Activated CD4-positive, alpha-beta T cell treated with anti-CD3 and anti-CD28 coated beads for 36 hours (primary cell): ENCODE measurements at regions not wholly inside any gene's neighbourhood (a gene's known extent, or its start where the extent isn't known, plus 50 kb on each side); places are given as distances from the start of the nearest gene placed in this dataset.
A peak's percentile ranks its signal among the peaks of the same experiment; 100 is the strongest.
"Not testable (repeated sequence)": the region's sequence is repeated elsewhere in the genome, so short reads cannot be mapped to it uniquely, and the experiment has no call there.

Experiments used
- ATAC-seq: fragments of 200-7000 bp; cut with Tn5 transposase; one replicate; pipeline ENCODE4 v1.10.0; 2021; ENCODE audit warnings: mild to moderate bottlenecking, moderate library complexity
- CTCF ChIA-PET: fragments of 350-600 bp; sonication (Branson Sonifier 250); formaldehyde crosslinking; loops from one replicate; lab custom pipeline; 2021; ENCODE audit warnings: antibody characterized with exemption; lab: Charles Lee
- POLR2A ChIA-PET: fragments of 350-600 bp; sonication (Branson Sonifier 250); formaldehyde crosslinking; loops from one replicate; lab custom pipeline; 2021; ENCODE audit warnings: antibody characterized with exemption, inconsistent platforms; lab: Charles Lee
- DNase-seq: peaks from one replicate; pipeline ENCODE4 v3.0.0-alpha.2; 2020
- H3K27ac Mint-ChIP-seq: one replicate; pipeline ENCODE4 v1.8.0; 2021; ENCODE audit warnings: mixed read lengths
- H3K27me3 Mint-ChIP-seq: one replicate; pipeline ENCODE4 v1.8.0; 2021; ENCODE audit warnings: mixed read lengths
- H3K36me3 Mint-ChIP-seq: one replicate; pipeline ENCODE4 v1.8.0; 2021; ENCODE audit warnings: low read depth, mixed read lengths
- H3K4me1 Mint-ChIP-seq: one replicate; pipeline ENCODE4 v1.8.0; 2021; ENCODE audit warnings: mixed read lengths
- H3K4me3 Mint-ChIP-seq: one replicate; pipeline ENCODE4 v1.8.0; 2021; ENCODE audit warnings: mild to moderate bottlenecking, moderate library complexity, mixed read lengths
- H3K9me3 Mint-ChIP-seq: one replicate; pipeline ENCODE4 v1.8.0; 2021; ENCODE audit warnings: low read depth, mixed read lengths
- intact Hi-C, 2 experiments: fragments of 100-400 bp; cut with DNase I in 1 of 2; cut with micrococcal nuclease in 1 of 2; formaldehyde crosslinking; loops; one replicate each; pipeline versions ENCODE4 v1.14.2 to v1.15.1; 2022 to 2024; cut with DNase I, micrococcal nuclease

DNA sequence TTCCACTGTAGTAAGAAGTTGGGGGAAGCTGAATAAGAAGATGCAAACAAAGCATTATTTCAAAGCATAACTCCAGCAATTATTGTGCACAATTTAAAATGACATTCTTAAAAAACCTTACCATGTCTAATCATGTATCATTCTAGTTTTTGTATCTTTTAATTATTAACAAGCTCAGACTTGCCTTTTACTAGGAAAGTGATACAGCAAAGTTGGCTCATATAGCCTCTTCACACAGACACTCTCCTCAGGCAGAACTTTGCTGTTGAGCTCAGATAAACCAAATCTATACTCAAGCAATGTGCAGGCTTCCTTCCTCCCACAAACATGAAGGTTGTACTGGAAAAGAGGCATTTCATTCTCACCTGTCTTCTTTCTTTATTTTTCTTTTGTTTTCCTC is 358.7 kb upstream of the EMCN start:
- intact Hi-C loops = no loop called here
- H3K27ac Mint-ChIP-seq = no peak overlapping the region
- peaks cover 9% of the 10 kb centered on the region for H3K27me3 Mint-ChIP-seq
- ATAC-seq = no peak
- ChIA-PET POLR2A (no interaction called here), CTCF (interaction anchor here (0.7 kb wide), 1 partner anchor 560 kb away, joined by 3 read pairs; no protein-coding TSS in a partner anchor)
- H3K36me3 Mint-ChIP-seq = no peaks in the 10 kb centered on the region
- DNase-seq = no peak
- no peaks in the 10 kb centered on the region for H3K9me3 Mint-ChIP-seq
- H3K4me1 Mint-ChIP-seq = no peaks in the 10 kb centered on the region
- H3K4me3 Mint-ChIP-seq = no peak overlapping the region

DNA sequence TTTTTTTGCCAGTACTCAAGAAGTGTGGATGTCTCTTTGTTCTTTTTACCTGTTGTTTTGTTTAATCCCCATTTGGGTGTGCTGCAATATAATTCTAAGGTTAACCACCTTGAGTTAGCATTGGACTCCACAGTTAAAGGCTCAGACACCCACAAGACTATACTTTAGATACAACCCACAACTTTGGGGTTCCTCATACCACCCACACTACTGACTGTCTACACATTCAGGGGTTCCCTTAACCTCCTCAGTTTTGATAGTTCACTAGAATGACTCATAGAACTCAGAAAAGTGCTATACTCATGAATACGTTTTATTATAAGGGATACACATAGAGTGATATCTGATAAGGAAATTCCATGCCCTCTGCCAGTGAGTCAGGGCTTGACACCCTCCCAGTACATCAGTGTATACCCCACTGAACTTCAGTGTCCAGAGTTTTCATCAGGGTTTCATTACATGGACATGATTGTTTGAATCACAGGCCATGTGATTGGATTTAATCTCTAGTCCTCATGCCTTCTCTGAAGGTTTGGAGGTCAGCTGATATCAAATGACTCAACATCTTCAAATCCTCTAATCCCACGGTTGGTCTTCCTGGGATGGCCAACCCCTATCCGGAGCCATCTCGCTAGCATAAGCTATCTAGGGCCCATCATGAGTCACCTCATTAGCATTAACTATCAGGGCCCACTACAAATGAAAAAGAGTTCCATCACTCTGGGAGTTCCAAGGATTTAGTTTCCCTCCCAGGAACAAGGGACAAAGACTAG is 357.7 kb upstream of the EMCN start:
- intact Hi-C loops = no loop called here
- DNase-seq (no peak), ATAC-seq (no peak)
- ChIA-PET CTCF (no interaction called here), POLR2A (no interaction called here)
- Mint-ChIP-seq H3K4me1 (no peaks in the 10 kb centered on the region), H3K9me3 (no peaks in the 10 kb centered on the region), H3K4me3 (no peak overlapping the region), H3K27me3 (peaks cover 11% of the 10 kb centered on the region), H3K27ac (no peak overlapping the region), H3K36me3 (no peaks in the 10 kb centered on the region)

DNA sequence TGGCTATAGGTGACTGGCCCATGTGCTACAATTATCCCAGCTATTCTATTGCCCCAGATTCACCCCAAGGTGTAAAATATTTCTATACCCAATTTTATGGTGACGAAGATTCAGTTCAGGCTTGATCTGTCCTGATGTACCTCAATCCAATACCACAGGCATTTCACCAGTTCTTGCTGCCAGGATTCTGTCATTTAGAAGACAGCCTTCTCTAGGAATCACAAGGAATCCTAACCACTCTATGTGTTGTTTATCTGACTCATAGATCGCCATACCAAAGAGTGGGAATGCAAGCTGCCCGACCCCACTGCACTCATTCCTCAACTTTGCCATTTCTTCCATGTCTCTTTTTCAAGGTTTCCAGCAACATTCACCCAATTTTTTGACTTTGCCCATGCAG is 355.0 kb upstream of the EMCN start:
- Mint-ChIP-seq H3K4me3 (no peak overlapping the region), H3K27ac (no peak overlapping the region), H3K9me3 (no peaks in the 10 kb centered on the region), H3K4me1 (no peaks in the 10 kb centered on the region), H3K36me3 (no peaks in the 10 kb centered on the region), H3K27me3 (peaks cover 8% of the 10 kb centered on the region)
- no peak for DNase-seq
- no peak for ATAC-seq
- ChIA-PET CTCF (no interaction called here), POLR2A (no interaction called here)
- intact Hi-C loops = no loop called here

DNA sequence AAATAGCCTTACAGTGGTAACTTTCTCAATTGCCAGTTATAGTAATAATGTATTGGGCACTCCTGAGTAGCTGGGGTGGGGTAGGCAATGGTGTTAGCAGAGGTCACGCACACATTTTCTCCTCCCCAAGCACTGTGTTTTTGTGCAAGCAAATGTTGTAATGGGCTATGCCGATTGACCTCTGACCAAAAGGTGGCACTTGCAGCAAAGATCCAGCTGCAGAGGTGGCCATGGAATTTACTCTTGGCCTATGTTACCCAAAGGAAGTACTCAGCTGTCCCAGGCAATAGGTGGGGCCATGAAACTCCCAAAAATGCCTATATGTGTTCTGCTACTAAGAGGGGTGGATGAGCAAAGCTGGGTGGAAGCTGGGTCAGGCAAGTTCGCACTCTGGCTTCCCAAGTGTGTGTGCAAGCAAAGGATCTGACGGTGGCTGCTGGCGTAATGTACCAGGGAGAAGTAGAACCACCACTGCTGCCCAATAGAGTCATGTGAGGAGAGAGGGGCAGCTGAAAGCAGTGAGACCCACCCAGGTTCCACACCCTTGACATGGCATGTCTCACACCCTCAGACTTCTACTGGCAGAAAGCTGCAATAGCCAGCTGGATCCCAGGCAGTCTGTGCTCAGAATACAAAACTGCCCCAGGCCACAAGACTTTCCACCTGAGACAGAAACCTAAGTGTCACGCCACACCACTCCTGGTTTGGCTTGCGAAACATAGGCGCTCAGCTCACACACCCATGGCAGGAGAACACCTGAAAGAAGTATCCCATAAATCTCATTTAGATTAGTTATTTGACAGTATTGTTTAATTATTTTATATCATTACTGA is 353.3 kb upstream of the EMCN start:
- Mint-ChIP-seq H3K4me3 (no peak overlapping the region), H3K27me3 (peaks cover 11% of the 10 kb centered on the region), H3K36me3 (no peaks in the 10 kb centered on the region), H3K9me3 (peaks cover 6% of the 10 kb centered on the region), H3K27ac (no peak overlapping the region), H3K4me1 (no peaks in the 10 kb centered on the region)
- no peak for ATAC-seq
- no peak for DNase-seq
- ChIA-PET CTCF (no interaction called here), POLR2A (no interaction called here)
- intact Hi-C loops = no loop called here

DNA sequence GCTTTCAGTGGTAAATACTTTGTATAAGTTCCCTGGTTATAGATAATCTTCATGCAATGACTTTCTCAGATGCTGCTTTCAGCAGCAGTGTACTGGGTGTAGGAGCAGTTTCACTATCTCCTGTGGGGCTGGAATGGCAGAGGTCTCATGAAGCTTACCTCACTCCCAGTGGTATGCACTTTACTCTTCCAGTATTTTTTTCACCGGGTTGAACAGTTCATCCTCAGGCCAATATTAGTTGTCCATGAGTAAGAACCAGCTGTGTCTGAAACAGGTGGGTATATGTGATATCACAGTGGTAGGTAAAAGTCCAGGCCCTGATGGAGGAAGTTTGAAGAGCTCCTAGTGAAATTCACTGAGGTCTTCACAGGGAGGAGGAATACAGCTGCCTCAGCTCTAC is 351.5 kb upstream of the EMCN start:
- CTCF ChIA-PET = no interaction called here

DNA sequence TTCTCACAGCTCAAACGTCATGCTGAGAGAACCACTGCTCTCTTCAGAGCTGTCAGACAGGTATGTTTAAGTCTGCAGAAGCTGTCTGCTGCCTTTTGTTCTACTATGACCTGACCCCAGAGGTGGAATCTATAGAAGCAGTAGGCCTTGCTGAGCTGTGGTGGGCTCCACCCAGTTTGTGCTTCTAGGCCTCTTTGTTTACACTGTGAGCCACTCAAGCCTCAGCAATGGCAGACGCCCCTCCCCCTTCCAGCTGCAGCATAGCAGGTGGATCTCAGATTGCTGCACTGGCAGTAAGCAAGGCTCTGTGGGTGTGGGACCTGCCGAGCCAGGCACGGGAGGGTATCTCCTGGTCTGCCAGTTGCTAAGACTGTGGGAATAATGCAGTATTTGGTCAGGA is 350.5 kb upstream of the EMCN start:
- H3K4me1 Mint-ChIP-seq, DNase-seq, ATAC-seq, H3K36me3 Mint-ChIP-seq, POLR2A ChIA-PET, H3K9me3 Mint-ChIP-seq, H3K4me3 Mint-ChIP-seq, H3K27ac Mint-ChIP-seq, intact Hi-C loops: not testable (repeated sequence)
- H3K27me3 Mint-ChIP-seq = peaks cover 17% of the 10 kb centered on the region
- CTCF ChIA-PET = interaction anchor here (0.7 kb wide), 1 partner anchor 235 kb away, joined by 3 read pairs; no protein-coding TSS in a partner anchor

More for the DNA sequence above, 351.5 kb upstream of the EMCN start:
- Mint-ChIP-seq H3K4me3 (no peak overlapping the region), H3K27me3 (peaks cover 16% of the 10 kb centered on the region), H3K9me3 (peaks cover 9% of the 10 kb centered on the region), H3K4me1 (no peaks in the 10 kb centered on the region), H3K27ac (no peak overlapping the region), H3K36me3 (no peaks in the 10 kb centered on the region)
- no peak for DNase-seq
- ATAC-seq = no peak
- POLR2A ChIA-PET = no interaction called here
- intact Hi-C loops = no loop called here

DNA sequence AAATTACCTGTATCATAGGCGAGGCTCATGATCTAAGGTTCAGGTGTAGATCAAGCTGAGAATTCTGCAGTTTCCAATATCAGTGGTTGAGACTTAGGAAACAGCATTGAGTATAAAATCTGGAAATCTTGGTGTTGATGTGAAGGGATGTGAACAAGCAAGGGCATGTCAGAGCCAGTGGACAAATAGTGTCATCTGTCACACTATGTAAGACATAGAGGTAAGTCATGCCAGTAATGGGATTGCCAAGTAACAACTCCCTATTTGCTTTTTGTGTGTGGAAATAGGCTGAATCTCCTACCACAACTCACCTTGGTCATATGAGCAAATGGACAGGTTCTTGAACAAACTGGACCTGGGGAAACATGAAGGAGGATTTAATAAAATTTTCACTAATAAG is 334.5 kb upstream of the EMCN start:
- no peaks in the 10 kb centered on the region for H3K36me3 Mint-ChIP-seq
- peaks cover 2% of the 10 kb centered on the region for H3K27me3 Mint-ChIP-seq
- no peak overlapping the region for H3K27ac Mint-ChIP-seq
- intact Hi-C loops = no loop called here
- H3K4me3 Mint-ChIP-seq = no peak overlapping the region
- ChIA-PET CTCF (no interaction called here), POLR2A (no interaction called here)
- no peaks in the 10 kb centered on the region for H3K9me3 Mint-ChIP-seq
- ATAC-seq = no peak
- H3K4me1 Mint-ChIP-seq = no peaks in the 10 kb centered on the region
- DNase-seq = no peak

DNA sequence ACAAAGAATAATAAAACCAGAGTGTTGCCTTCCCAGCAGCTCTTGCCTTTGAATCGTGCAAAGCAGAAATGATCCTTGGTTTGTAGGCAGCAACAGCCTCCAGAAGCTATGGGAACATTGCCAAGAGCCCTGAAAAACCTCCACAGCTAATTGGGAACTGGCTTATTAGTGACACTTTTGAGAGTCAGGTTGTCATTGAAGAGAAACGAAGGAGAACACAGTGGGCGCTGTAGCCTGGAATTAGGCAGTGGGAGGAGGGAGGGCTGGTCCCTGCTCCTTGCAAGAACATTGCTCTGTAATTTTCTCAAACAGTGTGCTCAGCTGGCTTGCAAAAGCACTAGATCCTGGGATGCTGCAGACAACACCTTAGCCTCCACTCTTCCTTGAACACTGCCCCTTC is 331.5 kb upstream of the EMCN start:
- H3K27ac Mint-ChIP-seq = no peak overlapping the region
- no peak for DNase-seq
- ATAC-seq = no peak
- CTCF ChIA-PET = interaction anchor here (0.8 kb wide), 1 partner anchor 20 kb away, joined by 3 read pairs; no protein-coding TSS in a partner anchor
- H3K4me1 Mint-ChIP-seq = no peaks in the 10 kb centered on the region
- intact Hi-C loops = no loop called here
- POLR2A ChIA-PET = no interaction called here
- no peaks in the 10 kb centered on the region for H3K36me3 Mint-ChIP-seq
- peaks cover 2% of the 10 kb centered on the region for H3K27me3 Mint-ChIP-seq
- H3K9me3 Mint-ChIP-seq = no peaks in the 10 kb centered on the region
- no peak overlapping the region for H3K4me3 Mint-ChIP-seq

DNA sequence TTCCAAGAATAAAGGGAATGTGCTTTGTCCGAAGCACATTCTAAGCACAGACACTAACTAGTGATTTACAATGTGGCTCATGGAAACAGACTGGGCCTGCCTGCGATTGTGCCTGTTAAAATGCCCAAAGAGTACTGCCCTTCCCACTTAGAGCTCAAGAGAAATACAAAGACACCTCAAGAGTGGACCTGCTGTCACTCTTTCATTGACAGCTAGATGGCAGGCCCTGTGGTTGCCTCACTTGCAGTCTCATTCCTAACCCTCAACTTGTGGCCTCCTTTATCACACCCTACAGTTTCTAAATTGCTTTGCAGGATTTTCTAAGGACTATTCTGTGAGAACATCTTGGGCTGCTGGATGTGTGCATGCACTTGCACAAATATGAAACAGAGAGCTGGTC is 331.0 kb upstream of the EMCN start:
- Mint-ChIP-seq H3K27ac (no peak overlapping the region), H3K4me1 (no peaks in the 10 kb centered on the region), H3K4me3 (no peak overlapping the region), H3K36me3 (no peaks in the 10 kb centered on the region), H3K9me3 (no peaks in the 10 kb centered on the region), H3K27me3 (peaks cover 2% of the 10 kb centered on the region)
- ATAC-seq (peak; percentile 76), DNase-seq (peak; percentile 34)
- intact Hi-C loops = no loop called here
- ChIA-PET POLR2A (no interaction called here), CTCF (interaction anchor here (0.8 kb wide), 1 partner anchor 20 kb away, joined by 3 read pairs; no protein-coding TSS in a partner anchor)

DNA sequence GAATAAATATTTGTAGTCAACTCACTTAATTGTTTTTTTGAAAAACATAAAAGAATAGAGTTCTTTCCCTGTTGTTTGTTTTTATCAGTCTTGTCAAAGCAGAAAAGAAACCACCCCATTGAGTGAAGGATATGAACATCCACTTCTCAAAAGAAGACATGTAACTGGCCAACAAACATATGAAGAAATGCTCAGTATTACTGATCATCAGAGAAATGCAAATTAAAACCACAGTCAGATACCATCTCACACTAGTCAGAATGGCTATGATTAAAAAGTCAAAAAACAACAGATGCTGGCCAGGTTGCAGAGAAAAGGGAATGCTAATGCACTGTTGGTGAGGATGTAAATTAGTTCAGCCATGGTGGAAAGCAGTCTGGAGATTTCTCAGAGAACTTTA is 326.1 kb upstream of the EMCN start:
- ChIA-PET CTCF (no interaction called here), POLR2A (no interaction called here)
- DNase-seq (no peak), ATAC-seq (no peak)
- H3K9me3 Mint-ChIP-seq = no peaks in the 10 kb centered on the region
- H3K36me3 Mint-ChIP-seq = no peaks in the 10 kb centered on the region
- H3K4me1 Mint-ChIP-seq = no peaks in the 10 kb centered on the region
- intact Hi-C loops = no loop called here
- H3K27ac Mint-ChIP-seq = no peak overlapping the region
- no peak overlapping the region for H3K4me3 Mint-ChIP-seq
- peaks cover 3% of the 10 kb centered on the region for H3K27me3 Mint-ChIP-seq

DNA sequence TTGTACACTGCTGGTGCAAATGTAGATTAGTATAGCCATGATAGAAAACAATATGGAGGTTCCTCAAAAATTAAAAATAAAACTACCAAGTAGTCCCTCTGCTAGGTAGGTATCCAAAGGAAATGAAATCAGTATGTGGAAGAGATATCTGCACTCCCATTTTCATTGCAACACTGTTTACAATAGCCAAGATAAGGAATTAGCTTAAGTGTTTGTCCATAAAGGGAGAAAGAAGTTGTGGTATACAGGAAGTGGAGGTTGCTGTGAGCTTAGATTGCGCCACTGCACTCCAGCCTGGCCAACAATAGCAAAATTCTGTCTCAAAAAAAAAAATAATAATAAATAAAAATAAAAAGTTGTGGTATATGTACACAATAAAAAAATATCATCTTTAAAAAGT is 325.0 kb upstream of the EMCN start:
- ATAC-seq (no peak), DNase-seq (no peak)
- Mint-ChIP-seq H3K4me1 (no peaks in the 10 kb centered on the region), H3K27ac (no peak overlapping the region), H3K9me3 (no peaks in the 10 kb centered on the region), H3K27me3 (peaks cover 6% of the 10 kb centered on the region), H3K36me3 (no peaks in the 10 kb centered on the region), H3K4me3 (no peak overlapping the region)
- intact Hi-C loops = no loop called here
- POLR2A ChIA-PET = no interaction called here
- CTCF ChIA-PET = no interaction called here

DNA sequence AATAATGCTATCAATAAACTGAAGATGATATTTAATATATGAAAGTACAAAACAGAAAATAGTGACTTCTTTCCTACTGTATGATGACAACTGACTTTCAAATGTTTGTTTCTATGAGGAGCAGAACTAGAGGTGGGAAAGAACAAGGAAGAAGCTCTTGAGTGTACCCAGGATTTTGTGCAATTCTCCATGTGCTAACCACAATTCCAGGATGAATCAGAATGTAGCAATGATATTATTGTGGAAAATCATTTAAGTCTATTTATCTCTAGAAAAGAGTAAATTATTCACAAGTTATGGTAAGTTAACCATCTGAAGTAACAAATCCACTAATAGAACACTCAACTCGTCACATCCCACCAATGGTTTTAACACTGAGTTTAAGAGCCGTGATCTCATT is 324.1 kb upstream of the EMCN start:
- H3K4me3 Mint-ChIP-seq = no peak overlapping the region
- no peak overlapping the region for H3K27ac Mint-ChIP-seq
- no peaks in the 10 kb centered on the region for H3K4me1 Mint-ChIP-seq
- H3K27me3 Mint-ChIP-seq = peaks cover 8% of the 10 kb centered on the region
- ChIA-PET CTCF (no interaction called here), POLR2A (no interaction called here)
- intact Hi-C loops = no loop called here
- H3K9me3 Mint-ChIP-seq = no peaks in the 10 kb centered on the region
- DNase-seq (no peak), ATAC-seq (no peak)
- no peaks in the 10 kb centered on the region for H3K36me3 Mint-ChIP-seq
